HTR-8/SVneo (cell line): ENCODE measurements at regions not wholly inside any gene's neighbourhood (a gene's known extent, or its start where the extent isn't known, plus 50 kb on each side); places are given as distances from the start of the nearest gene placed in this dataset.

Experiments used
- DNase-seq: peaks from one replicate; pipeline ENCODE4 v3.0.0; 2011; ENCODE audit warnings: low spot score, mixed read lengths; ENCODE audit not compliant: insufficient read length
- FAIRE-seq: peaks from 2 replicates; lab custom pipeline; 2011; peaks lifted over from hg19 to GRCh38; lab: Jason Lieb, UNC

DNA sequence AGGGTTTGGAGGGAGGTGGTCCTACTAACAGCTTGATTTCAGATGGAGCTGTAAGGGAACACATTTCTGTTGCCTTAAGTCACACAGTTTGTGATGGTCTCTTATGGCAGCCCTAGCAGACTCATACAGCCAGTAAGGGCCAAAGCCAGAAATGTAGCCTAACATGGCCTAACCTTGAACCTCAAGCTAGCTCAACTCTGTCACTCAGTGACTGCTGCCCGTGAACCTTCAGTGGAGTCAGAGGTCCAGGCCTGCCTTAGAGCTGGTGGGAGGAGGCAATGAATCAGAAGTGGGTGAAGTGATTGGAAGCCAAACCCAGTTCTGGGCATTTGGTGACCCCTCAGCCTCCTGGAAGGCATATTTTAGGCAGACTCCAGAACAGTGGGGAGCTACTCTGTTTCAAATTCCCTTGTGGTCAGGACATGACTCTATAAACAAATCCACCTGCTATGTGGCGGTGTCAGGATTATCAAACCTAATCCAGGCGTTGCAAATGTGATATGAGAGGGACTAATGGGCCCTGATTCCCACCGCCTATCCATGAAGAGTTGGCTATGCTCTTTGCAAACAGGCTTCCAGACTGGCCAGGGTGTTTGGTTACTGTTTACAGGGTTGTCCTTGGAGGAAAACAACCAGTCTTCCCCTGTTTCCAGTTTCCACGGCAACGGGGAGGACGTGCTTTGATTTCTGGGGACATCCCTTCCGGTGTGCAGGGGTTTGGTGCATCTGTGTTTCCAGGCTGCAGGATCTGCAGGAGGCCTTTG, 105.9 kb upstream of the AGBL1 start:
- DNase-seq (no peak), FAIRE-seq (peak; percentile 64)

DNA sequence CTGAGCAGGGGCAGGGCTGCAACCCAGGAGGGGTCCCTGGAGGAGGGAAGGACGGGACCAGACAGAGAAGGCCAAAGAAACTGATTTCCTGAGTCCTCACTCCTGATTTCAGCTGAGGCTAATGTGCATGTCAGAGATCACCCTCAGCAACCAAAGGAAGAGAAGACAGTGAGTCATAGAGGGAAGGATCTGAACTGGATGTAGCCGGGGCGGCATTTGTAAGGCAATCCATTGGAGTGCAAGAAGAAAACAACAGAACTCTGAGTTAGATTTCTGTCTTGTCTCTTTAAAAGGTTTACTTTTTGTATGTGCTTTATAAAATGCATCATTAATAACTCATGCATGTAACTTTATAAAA, 105.3 kb upstream of the AGBL1 start:
- FAIRE-seq (no peak), DNase-seq (peak; percentile 5)

DNA sequence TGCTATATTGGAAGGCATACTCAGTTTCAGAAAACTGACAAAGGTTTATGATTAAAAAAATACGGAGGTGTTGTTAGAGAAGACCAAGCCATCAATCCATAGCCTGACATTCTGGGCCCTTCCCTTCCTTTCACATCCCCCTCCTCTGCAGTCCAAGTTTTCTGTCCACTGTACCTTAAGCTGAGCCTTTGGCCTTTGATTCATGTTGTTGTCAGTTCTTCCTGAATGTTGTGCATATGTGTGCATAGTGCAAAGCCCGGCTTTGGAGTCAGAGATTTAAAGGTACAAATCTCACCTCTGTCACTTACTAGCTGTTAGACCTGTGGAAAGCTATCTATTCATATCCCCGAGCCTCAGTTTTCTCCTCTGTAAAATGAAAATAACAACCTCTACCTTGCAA, 104.9 kb upstream of the AGBL1 start:
- DNase-seq (no peak), FAIRE-seq (no peak)

DNA sequence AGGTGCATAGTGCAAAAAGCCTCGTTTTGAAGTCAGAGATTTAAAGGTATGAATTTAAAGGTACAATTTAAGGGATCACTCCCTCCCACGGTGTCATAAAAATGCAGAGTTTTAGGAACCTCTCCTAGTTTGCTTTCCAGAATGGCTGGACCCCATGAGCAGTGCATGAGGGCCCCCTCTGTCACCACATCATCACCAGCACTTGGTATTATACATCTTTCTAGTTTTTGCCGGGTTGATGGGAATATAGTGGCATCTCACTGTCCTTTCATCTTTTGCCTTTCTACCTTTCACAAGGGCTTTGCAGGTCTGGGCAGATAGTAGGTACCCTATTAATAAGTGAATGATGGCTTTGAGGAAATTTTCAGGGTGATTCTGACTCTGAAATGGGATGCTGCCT, 103.6 kb upstream of the AGBL1 start:
- FAIRE-seq (no peak), DNase-seq (no peak)

DNA sequence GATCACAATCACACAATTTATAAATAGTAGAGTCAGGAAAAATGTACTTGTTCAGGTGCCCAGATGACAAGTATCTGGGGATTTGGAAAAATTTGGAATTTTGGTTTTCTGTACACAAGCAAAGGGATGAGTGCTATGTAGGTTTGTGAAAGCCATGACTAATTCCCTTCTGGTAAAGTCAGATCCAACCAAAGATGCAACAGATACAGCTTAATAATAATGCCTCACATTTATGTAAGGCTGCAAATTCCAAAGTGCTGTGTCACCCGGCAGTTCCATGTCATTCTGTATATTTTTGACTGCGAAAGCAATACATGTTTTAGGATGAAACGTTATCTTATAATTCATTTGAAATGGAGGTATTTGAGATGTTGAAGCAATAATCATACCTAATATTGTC, 102.7 kb upstream of the AGBL1 start:
- FAIRE-seq (no peak), DNase-seq (peak; percentile 7)

DNA sequence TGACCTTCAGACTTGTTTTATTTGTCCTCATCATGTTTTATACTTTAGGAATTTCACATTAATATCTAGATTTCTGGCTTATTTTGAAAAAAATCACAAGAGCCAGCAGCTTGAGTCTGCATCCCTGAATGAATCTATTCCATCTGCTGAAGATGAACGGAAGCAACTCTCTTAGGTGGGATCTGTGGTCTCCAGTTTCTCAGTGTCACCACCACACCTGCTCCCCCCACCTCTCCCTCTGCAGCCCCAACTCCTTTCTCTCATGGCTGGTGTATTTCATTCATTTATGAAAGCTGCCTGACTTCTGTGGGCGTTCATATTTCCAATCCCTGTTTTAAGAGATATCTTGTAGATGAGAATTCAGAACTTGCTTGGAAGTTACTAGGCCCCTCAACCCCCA, 102.1 kb upstream of the AGBL1 start:
- no peak for FAIRE-seq
- no peak for DNase-seq

DNA sequence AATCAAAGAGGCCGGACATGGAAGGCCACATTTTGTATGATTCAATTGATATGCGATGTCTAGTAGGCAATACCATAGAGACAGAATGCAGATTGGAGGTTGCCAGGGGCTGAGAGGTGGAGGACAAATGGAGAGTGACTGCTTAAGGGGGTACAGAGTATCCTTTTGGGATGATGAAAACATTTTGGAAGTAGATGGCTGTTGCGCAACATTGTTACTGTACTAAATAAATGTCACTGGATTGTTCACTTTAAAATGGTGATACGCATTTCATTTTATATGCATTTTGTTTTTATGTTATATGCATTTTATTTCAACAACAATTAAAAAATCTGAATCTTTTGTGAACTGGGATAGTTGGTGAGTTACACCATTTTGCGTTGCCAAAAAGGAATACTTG, 99.7 kb upstream of the AGBL1 start:
- FAIRE-seq (no peak), DNase-seq (no peak)

DNA sequence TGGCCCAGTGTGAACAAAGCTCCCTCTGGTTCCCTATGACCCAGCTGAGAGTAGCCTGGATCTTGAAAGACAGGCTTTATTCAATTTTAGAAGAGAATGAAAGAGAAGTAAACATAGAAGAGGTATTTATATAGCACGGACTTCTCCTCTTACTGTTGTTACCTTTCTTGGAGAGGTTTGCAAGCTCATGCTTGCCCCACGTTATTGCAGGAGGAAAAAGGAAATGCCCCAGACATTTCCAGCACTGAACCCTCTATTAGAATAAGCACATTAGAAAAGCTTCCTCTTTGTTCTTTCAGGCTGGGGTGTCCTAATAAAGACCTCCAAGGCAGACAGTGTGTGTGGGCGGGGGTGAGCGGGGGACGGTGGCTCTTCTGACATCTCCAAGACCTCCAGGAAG, 98.7 kb upstream of the AGBL1 start:
- DNase-seq (no peak), FAIRE-seq (no peak)

DNA sequence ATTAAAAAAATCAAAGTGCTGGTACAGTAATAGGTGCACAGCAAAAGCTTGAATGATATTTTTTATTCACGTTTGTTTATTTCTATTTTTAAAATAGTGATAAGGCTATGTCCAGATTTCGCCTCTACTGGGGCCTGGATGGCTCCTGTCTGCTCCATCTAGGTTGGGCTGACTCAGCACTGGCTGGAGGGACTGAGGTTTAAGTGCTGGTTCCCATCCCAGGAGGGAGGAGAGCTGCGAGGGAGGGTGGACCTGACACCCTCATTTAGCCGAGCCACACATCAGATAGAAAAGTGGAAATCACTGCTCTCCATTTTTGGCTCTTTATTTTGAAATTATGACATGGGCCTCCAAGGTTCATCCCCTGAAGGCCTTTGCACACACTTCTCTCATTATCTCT, 95.4 kb upstream of the AGBL1 start:
- DNase-seq = no peak
- no peak for FAIRE-seq

DNA sequence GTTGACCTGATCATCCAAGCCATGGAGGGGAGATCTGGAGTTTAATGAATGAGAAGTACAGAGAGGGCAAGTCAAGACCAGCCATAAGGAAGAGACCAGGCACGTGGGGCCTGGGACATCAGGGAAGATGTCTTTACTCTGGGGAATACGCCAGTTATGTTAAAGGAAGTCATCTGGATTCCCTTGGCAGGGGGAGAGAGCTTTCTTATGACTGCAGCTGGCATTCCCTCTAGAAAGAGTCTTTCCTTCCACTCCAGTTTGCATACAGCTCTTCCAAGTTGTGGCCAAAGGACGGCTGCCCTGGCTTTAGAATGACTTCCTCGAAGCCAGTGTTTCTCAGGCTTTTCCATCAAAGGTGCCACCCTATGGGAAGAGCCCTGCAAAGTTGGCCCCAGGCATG, 93.6 kb upstream of the AGBL1 start:
- no peak for FAIRE-seq
- DNase-seq = no peak

DNA sequence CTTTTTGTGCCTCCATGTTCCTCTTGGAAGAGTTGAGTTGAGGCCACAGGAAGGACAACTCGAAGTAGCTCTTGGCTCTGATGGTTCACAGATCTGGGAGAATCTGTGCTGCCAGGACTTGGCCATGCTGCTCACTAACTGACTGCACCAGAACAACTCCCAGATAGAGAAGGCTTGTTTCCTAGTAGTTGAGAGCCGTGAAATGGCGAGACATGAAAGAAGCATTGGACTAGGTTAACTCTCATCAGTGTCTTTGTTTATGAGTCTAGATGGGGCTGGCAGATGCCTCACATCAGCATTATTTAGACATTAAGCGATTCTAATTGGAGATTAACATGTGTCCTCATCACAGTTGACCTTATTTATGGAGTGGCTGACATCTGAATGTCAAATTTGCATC, 92.9 kb upstream of the AGBL1 start:
- DNase-seq (no peak), FAIRE-seq (no peak)

DNA sequence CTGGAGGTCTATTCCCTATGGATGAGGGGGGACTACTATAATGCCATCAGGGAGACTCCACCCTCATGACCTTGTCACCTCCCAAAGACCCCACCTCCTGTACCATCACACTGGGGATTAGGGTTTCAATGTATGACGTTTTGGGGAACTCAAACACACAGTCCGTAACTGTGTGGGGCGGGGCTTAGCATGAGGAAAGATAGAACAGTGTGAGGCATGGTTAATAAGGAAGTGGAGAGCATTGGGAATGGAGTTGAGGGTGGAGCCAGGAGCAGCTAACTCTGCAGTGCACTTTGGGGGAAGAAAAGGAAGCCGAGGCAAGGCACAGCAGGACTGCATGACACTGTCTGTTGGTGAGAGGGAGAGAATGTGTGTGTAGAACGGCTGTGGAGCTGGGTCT, 90.9 kb upstream of the AGBL1 start:
- DNase-seq (no peak), FAIRE-seq (no peak)

DNA sequence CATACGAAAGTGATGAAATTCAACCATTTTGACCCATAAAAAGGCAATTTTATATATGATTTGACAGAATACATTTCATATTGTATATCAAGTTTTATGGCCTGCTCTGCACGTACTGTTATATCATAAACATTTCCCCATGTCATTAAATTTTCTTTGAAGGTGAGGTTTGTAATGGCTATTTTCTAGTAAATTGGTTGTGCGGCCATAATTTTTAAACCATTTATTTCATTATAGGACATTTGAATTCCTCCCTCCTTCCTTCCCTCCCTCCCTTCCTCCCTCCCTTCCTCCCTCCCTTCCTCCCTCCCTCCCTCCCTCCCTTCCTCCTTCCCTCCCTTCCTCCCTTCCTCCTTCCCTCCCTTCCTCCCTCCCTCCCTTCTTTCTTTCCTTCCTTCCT, 87.4 kb upstream of the AGBL1 start:
- FAIRE-seq = no peak

DNA sequence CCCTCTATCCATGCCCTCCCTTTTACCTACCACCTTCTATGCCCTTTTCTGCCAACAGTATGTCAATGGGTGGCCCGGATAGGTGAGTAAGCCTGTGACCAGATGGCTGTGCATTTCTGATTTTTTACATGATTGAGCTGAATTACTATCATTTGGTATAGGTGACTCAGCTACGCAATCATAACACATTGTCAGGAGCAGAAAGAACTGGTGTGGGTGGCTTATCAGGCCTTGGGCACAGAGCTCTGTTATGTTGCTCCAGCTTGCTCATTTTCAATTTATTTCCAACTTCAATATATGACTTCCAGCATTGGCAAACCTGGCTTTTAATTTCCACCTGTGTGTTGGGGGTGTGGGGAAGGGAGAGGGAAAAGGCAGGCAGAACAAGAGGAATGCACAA, 86.6 kb upstream of the AGBL1 start:
- DNase-seq (no peak), FAIRE-seq (no peak)

More for the DNA sequence above, 87.4 kb upstream of the AGBL1 start:
- no peak for DNase-seq

DNA sequence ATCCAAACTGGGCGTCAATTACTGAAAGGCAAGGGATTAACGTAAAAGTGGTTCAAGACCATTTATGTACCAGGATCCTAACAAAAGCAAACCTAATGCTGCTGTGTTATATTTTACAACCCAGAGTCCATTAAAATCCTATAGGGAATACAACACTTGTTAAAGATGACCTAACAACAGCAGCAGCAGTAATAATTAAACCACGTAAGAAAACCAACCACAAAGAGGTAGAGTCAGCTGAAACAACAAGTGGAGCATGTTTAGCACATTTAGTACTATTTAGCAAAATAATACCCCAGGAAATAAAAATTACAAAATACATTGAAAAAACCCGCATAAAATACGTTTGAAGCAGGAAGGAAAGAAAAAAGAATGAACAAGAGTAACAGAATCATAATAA, 82.1 kb upstream of the AGBL1 start:
- DNase-seq (no peak), FAIRE-seq (no peak)

DNA sequence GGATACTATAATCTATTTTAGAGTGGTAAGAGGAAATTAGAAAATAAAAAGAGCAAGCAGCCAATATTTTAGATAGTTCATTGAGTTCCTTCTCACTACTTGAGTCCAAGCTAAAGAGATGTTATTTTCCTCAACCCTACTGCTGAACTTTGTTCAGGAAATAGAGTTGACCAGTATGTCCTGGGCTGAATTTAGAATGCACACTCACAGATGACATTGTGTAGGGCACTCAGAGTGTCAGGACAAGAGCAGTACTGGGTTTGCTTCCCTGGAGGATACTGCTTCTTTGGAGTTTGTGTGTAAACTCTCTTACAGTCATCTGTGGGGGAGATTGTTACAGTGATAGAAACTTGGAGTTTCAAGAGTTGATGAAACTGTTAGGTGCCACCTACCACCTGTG, 80.0 kb upstream of the AGBL1 start:
- no peak for DNase-seq
- FAIRE-seq = no peak

DNA sequence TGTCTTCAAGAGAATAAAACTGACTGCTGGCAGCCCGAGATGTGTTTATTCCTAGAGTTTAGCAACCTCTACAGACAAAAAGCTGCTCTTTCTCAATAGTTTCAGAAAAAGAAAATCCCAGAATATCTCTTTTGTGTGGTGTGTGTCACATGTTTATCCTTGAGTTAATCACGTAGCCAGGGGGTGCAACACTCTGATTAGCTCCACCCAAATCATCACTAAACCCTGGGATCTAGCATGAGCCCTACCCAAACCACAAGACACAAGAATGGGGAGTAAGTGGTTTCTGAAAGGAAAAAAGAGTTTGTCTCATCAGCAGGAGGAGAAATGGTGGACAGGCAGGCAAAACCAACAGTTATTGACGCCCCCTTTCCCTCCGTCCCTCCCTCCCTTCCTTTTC, 78.5 kb upstream of the AGBL1 start:
- DNase-seq (no peak), FAIRE-seq (no peak)

DNA sequence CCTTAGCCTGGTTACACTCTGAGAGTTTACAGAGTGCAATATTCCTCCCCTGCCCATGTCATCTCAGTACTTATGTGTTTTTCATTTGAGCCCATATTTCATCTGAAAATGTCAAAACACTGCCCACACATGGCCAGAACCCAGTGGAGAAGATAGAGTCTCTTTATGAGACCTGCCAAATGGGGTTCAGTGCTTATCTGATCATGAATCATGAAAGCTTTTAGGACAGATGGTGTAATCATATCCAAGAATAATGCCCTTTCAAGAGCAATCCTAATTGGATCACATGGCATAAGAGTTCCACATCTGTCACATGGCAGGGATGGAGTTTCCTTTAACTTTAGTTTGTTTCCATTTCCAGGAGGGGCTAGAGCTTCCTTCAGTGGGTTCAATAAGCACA, 77.2 kb upstream of the AGBL1 start:
- no peak for DNase-seq
- FAIRE-seq = no peak

DNA sequence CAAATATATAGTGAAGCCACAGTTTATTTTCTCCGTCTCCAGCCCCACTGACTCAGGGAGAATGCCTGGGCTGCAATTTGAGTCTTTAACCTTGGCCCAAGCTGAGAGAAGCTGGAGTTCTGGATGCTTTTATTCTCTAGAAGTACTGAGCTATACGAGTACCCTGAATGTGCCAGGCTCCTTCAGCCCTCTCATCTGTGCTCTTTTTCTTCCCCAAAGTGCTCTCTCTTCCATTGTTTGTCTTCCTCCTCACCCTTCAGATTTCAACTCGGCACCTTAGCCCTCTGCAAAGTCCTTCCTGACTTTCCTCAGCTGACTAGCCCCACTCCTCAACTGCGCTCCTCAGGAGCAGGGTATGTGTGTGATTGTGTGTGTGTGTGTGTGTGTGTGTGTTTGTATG, 75.6 kb upstream of the AGBL1 start:
- no peak for FAIRE-seq
- no peak for DNase-seq

DNA sequence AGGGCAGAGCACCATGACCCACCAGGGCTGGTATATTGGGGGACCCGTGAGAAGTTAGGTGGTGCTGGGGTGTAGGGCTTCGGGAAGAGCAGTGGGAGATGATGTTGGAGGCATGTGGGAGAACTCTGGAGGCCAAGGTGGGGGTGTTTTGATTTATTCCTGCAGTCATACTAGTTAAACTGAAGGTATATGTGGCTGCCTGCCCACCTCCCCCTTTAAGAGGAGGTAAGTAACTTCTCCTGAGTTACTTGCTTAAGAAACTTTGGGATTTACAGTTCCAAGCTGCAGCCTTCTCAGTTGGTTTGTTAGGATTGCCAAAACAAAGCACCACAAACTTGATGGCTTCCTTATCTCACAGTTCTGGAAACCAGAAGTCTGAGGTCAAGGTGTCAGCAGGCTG, 73.1 kb upstream of the AGBL1 start:
- FAIRE-seq (no peak), DNase-seq (no peak)

DNA sequence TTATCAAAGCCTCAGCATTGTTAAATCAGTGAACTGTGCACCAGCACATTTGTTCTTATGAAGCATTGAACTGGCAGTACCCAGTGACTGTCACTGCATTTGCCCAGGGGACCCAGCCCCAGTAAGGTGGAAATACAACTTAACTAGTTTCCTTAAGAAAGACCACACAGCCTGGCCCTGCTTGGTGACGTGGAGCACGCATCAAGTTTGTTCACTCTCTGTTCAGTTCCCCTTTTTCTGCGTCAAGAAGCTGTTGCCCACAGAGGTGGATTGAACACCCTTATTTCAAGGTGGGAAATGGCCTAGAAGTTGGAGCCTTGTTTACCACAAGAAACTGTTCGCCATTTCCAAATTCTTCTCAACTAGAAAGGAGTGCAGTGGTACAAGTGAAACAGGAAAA, 69.9 kb upstream of the AGBL1 start:
- DNase-seq (no peak), FAIRE-seq (no peak)

DNA sequence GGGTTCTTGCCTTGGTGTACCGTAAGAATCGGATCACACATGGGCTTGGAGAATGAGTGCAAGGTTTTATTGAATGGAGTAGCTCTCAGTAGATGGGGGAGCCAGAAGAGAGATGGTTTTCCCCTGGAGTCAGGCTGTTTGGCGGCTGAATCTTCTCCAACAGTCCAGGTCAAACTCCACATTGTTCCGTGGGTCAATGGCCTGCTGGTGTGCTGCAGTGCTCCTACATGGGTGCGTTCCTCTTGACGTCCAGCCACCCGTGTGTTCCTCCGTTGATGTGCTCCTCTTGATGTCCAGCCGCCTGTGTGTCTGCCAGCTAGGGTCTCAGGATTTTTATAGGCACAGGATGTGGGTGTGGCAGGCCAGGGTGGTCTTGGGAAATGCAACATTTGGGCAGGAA, 69.3 kb upstream of the AGBL1 start:
- FAIRE-seq (no peak), DNase-seq (no peak)

DNA sequence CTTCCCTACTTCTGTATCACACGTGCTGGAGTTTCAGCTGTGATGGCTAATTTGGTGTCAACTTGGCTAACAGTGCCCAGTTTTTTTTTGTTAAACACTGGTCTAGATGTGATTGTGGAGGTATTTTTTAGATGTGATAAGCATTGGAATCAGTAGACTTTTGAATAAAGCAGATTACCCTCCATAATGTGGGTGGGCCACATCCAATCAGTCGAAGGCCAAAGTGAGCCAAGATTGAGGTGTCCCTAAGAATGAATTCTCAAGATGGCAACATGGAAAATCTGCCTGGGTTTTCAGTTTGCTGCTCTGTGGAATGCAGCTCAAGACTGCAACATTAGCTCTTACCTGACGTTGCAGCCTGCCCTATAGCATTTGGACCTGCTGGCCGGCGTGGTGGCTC, 68.8 kb upstream of the AGBL1 start:
- DNase-seq = no peak
- FAIRE-seq = no peak
